Posterior cingulate gyrus (tissue), 11 donors: ENCODE measurements at regions not wholly inside any gene's neighbourhood (a gene's known extent, or its start where the extent isn't known, plus 50 kb on each side); places are given as distances from the start of the nearest gene placed in this dataset.
"Not testable (repeated sequence)": the region's sequence is repeated elsewhere in the genome, so short reads cannot be mapped to it uniquely, and the experiment has no call there.

Experiments used
- DNase-seq, 10 donors: peaks; one replicate each; pipeline versions ENCODE4 v3.0.0 to v3.0.0-alpha.2; 2020 to 2021; ENCODE audit warnings: mixed read lengths in 3 of 10
- intact Hi-C: fragments of 100-400 bp; cut with DNase I; formaldehyde crosslinking; loops from one replicate; pipeline ENCODE4 v1.15.1; 2023

DNA sequence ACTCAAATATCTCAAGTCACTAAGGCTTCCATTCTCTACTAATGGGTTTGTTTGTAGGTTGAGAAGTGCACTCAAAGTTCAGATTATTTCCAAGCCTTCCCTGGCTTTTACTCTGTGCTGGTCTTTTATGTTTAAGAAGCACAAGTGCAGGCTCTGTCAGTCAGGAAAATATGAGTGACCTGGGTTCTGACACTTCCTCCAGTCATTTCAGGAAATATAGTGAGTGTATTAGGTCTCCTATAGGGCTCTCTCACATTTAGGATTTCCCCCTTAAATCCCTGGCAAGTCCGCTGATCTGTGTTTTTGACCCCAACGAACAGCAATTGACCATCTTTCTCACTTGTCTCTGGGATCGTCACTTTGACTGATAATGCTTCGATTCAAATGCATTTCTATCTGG is 210.2 kb downstream of the ARPP21 start:
- no peak for DNase-seq
- intact Hi-C loops = no loop called here

DNA sequence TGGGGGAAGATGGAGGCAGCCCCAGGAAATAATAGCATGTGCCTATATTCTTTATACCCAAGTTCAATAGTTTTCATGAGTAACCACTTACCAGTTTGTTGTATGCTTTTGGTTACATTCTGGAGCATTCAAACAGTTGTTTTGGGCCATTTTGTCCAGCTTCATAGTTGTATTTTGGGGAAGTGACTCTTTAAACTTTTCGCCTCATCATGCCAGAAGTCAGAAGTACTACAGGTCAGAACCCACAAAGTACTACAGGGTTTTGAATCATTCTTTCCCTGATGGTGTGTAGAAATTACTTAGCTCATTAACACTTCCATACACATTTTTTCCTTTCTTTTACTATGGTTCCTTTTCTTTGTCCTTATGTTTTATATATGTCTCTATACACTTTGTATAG is 210.6 kb downstream of the ARPP21 start:
- no peak for DNase-seq
- intact Hi-C loops = no loop called here

DNA sequence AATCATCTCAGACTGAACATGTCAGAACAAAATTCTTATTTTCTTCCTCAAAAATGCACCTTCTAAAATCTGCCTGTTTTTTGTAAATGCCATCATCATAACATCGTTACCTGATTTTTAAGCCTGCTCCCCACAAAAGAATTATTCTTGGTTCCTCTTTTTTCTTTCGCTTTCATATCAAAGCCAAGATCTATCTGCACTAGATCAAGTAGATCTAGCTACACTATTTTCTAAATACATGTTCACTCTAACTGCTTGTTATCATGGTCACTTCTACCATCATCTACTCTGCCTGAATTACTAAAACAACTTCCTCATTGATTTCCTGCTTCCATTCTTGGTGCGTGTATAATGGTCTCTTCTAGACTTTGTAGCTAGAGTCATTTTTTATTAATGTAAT is 217.7 kb downstream of the ARPP21 start:
- intact Hi-C loops = no loop called here
- no peak for DNase-seq

DNA sequence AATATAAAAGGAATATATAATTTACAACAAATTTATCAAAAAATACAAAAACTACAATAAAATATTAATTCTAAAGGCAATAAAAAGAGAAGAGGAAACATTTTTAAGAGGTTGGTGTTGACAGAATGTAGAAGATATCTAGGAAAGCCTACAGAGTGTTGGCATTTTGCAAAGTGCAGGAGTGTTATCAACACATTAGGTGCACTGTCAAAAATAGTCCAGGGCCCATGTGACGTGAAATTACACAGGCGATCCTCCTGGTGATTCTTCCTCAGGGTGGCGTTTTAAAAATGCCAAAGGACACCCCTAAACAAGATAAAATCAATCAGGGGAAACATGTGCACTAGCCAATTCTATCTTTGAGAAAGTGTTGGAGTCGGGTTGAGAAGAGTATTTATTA is 222.7 kb downstream of the ARPP21 start:
- no peak for DNase-seq
- intact Hi-C loops = no loop called here

DNA sequence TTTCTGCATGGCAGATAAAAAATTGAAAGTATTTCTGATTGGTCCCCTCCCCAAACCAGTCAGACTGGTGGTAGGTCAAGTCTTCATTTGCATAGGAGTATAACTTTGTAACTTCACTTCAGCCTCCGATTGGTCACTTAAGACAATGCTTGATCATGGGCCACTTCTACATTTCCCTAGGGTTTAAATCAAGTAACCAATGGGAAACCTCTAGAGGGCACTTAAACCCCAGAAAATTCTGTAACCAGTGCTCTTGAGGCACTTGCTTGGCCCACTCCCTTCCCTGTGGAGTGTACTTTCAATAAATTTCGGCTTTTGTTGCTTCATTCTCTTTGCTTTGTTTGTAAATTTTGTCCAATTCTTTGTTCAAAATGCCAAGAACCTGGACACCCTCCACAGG is 225.5 kb downstream of the ARPP21 start:
- no peak for DNase-seq

DNA sequence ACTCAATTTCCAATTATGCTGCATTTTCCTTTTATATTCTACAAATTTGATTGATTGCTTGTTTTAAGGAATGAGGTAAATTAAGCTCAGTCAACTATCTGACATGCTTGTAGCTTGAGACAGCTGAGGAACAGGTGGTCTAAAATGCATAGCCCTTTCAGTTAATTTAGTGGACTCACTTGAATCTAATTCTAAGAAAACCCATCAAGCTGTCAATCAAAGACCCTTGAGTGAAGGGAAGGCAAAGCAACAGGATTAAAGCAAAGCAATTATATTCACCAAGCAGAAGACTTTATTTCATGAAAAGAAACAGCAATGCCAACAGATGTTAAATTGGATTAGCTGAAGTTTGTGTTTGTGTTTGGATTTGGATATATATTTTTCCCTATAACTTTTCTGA is 228.5 kb downstream of the ARPP21 start:
- intact Hi-C loops = no loop called here
- DNase-seq = no peak

More for the DNA sequence above, 225.5 kb downstream of the ARPP21 start:
- intact Hi-C loops = no loop called here

DNA sequence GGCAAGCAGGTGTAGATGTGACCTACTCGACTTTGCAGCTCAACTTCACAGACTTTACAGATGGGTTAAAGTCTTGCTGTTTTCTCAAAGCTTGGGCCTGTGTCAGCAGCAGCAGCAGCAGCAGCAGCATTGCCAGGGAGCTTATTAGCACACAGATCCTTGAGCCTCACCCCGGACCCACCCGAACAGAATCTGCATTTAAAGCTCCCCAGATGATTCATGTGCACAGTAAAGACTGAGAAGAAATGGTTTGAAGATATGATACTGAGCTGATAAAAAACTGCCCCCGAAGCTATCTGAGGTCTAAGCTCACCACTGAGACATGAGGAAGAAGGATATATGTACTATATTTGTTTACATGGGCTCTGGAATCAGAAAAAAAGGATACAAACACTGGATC is 231.7 kb downstream of the ARPP21 start:
- DNase-seq = no peak
- intact Hi-C loops = no loop called here

DNA sequence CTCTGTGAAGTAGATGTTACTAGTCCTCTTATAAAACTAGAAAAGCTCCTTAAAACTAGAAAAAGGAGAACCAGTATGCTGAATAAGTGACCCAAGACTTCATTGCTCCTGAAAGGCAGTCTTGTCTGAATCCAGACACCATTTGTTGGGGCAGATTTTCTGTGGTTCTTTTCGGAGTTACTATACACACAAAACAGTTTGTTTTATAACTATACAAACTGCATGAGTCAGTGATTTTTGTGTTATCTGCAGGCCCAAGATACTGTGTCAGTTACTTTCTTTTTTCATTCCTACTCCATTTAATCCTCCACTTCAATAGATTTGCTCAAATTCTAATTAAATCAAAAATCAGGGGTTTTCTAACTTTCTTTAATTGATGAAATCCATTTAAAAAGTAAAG is 244.6 kb downstream of the ARPP21 start:
- intact Hi-C loops = no loop called here

DNA sequence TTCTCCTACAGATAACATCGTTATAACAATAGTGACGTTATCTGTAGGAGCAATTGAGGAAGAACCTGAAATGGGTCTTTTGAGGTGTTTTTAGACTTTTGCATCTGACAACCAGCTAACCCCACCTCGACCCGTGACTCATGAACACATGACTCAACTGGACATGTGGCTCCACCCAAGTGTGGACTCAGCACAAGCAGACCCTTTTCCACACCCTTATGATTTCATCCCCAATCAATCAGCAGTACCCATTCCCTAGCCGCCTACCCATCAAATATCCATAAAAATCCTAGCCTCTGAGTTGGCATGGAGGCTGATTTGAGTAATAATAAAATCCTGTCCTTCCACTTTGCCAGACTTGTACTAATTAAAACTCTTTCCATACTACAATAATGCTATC is 255.4 kb downstream of the ARPP21 start:
- DNase-seq = no peak
- intact Hi-C loops = no loop called here

More for the DNA sequence above, 244.6 kb downstream of the ARPP21 start:
- no peak for DNase-seq

DNA sequence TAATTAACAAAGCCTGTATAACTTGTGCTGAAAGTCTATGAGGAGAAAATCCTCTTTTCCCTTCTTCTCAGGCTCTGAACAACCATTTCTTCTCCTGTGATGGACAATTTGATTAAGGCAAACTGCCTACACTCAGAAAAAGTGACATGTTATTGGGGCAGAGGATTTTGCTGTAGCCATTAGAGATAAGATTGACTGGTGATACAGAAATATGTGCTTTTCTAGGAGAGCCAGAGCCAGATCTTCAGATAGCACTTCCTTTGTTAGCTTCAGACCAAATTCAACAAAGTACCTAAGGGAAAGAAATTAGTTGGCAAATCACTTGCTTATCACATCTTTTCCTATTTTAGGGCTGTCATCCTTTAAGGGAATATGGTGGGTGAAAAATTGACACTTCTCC is 259.9 kb downstream of the ARPP21 start:
- intact Hi-C loops = no loop called here

DNA sequence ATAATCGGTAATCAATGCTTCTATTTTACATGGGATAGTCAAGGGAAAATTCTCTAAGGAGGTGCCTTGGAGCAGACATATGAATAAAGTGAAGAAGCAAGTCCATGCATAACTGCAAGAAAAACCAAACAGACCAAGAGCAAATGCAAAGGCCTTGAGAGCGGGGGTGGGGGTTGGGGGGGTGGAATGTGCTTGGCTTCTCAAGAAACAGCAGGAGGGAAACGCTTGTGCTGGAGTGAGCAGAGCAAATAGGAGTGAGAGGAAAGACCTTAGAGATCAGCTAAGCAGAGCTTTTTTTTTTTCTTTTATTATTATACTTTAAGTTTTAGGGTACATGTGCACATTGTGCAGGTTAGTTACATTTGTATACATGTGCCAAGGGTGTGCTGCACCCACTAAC is 260.8 kb downstream of the ARPP21 start:
- DNase-seq = no peak
- intact Hi-C loops = loop anchor here (10.0 kb wide), 1 partner anchor 225 kb away; no protein-coding TSS in a partner anchor

More for the DNA sequence above, 259.9 kb downstream of the ARPP21 start:
- DNase-seq = no peak

DNA sequence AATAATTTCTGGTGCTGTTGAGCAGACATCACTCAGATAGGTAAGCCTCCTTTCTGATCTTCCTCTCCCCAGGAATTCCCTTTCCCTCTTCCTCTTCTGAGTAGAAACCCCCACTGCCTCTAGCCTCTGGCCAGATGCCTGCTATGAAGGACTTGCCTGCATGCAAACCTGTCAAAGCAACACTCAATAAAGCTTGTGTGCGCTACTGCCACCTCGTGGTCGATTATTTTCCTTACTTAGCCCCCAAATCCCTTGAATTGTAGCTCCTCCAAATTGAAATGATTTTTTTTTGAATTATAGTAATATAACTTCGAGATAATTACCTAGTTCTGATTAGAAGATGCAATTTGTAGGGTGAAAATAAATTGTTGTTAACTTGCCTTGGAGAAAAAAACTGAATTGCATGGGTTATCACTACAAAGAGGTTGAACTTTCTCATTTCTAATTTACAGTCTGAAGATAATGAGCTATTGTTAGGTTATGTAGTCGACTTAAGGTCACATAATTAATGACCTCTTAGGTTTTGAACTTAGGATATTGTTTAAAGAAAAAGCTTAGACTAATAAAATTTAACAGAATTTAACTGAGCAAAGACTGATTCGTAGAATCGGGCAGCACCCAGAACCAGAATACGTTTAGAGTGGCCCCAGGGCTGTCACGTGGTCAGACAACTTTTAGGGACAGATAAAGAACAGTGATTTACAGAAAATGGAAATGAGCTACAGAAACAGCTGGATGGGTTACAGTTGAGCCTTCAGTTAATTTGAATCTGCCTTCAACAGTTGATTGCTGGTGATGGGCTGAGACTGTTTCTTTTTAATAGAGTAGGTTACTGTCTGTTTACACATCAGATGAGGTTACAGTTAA is 269.3 kb downstream of the ARPP21 start:
- intact Hi-C loops = loop anchor here (10.0 kb wide), 1 partner anchor 234 kb away; no protein-coding TSS in a partner anchor
- DNase-seq = peak; percentile 39 to 95 (median 79)

DNA sequence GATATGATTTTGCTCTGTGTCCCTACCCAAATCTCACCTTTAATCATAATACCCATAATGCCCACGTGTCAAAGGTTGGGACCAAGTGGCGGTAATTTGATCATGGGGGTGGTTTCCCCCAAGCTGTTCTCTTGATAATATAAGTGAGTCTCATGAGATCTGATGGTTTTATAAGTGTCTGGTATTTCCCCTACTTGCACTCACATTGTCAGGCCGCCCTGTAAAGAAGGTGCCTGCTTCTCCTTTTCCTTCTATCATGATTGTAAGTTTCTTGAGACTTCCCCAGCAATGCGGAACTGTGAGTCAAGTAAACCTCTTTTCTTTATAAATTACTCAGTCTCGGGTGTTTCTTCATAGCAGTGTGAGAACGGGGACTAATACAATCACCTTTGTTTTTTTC is 279.8 kb downstream of the ARPP21 start:
- no peak for DNase-seq

DNA sequence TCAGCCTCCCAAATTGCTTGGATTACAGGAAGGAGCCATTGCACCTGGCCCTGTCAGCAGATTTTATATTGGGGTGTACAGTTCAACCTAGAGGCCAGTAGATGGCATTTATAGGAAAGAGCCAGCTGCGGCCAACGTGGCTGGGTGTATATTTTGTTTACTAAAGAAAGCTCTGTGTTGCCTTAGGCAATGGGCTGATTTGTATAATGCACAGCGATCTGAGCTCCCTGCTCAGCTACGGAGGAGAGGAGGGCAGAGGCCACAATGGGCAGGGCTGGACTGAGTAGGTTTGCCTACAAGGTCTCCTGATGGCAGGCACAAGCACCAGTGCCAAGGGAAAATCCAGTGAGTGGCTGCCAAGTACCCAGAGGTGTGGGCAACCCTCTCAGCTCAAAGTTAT is 282.4 kb downstream of the ARPP21 start:
- no peak for DNase-seq
- intact Hi-C loops = no loop called here

More for the DNA sequence above, 279.8 kb downstream of the ARPP21 start:
- intact Hi-C loops = no loop called here

DNA sequence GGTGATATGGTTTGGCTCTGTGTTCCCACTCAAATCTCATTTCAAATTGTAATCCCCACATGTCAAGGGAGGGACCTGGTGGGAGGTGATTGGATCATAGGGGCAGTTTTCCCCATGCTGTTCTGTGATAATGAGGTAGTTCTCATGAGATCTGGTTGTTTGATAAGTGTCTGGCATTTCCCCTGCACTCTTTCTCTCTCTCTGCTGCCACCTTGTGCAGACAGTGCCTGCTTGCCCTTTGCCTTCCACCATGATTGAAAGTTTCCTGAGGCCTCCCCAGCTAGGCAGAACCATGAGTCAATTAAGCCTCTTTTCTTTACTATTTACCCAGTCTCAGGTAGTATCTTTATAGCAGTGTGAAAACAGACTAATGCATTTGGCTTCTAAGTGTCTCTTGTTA is 284.7 kb downstream of the ARPP21 start:
- intact Hi-C loops = not testable (repeated sequence)
- peak in 4 of 10 donors; percentile 19 to 69 (median 32) for DNase-seq

DNA sequence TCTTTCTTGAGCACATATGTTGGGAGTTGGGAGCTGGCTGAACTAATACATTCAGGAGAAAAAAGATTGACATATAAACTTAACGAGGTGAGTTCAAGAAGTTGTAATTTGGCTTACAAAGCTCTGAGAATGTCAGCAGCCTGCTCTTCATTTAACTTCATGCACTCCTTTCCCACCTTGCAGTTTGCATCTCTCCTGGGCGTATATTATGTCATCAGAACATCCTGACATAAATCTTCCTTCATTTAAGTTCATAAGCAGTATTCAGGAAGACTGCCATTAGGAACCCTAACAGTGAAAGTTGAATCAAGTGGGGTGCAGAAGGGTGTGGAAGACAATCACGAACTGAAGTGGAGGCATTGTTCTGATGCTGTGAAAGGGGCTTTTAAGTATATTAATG is 288.1 kb downstream of the ARPP21 start:
- DNase-seq = no peak
- intact Hi-C loops = no loop called here

DNA sequence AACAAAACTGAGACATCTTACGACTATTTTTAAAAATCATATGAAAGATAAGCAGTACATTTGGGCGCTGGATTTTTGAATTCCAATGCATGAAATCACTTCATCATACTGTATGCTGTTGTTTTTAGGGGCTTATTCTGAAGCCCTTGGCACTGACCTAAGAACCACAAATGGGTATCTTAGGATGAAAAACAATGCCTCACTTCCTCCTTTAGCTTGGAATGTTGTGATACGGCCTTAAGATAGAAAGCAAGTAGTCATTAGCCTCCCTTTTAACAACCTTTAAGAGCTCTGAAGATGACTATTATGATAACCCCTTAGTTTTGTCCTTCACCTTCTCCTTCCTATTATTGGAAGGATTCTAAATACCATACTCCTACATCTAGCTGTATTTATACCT is 289.8 kb downstream of the ARPP21 start:
- intact Hi-C loops = no loop called here
- DNase-seq = no peak

DNA sequence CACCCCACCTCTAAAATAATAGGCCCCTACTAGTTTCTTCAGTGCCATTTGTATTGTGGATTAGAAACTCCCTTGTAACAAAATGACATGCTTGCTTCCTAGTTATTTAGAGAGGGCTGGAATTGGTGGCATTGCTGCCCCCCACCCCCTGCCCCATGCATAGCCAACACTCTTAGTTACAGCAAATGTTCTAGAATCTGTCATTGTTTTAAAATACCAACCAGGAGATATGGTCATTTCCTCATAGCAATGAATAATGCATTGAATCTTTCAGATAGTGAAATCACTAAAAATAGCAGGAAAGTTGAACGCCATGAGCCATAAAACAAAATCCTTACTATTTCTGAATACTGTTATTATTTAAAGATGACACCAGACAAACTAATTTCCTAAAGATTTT is 292.5 kb downstream of the ARPP21 start:
- no peak for DNase-seq
- intact Hi-C loops = no loop called here

DNA sequence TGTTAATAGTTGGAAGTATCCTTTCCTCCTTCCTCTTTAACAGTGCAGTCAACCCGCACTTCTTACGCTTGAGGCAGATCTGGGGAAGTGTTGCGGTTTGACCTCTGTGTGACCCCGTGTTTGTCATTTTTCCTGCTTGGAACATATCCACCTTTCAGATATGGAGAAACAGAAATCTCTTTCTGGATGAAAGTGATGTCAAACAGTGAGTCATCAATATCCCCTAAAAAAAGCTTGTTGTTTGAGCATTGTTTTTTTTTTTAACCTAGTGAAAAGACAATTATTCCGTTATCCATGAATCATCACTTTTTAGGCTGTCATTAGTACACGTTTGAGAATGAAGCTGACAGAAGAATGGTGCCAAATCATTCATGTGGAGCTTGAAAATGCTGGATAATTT is 293.7 kb downstream of the ARPP21 start:
- intact Hi-C loops = no loop called here
- peak in 5 of 10 donors; percentile 8 to 74 (median 31) for DNase-seq

DNA sequence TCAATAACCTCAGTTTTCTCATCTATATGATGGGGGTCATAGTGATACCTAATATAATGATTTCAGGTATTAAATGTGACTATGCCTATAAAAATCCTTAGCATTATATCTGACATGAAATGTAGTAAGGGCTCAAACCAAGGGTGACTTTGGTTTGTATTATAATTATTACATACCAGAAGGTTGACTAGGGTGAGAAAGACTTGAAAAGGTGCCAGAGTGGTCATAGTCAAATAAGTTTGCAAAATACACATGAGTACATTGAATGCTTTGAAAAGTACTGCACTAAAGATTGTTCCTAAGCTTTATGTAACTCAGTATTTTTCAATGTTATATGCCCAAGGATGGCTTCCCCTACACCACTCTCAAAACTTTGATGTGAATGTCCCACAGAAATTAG is 297.2 kb downstream of the ARPP21 start:
- intact Hi-C loops = no loop called here
- DNase-seq = no peak

DNA sequence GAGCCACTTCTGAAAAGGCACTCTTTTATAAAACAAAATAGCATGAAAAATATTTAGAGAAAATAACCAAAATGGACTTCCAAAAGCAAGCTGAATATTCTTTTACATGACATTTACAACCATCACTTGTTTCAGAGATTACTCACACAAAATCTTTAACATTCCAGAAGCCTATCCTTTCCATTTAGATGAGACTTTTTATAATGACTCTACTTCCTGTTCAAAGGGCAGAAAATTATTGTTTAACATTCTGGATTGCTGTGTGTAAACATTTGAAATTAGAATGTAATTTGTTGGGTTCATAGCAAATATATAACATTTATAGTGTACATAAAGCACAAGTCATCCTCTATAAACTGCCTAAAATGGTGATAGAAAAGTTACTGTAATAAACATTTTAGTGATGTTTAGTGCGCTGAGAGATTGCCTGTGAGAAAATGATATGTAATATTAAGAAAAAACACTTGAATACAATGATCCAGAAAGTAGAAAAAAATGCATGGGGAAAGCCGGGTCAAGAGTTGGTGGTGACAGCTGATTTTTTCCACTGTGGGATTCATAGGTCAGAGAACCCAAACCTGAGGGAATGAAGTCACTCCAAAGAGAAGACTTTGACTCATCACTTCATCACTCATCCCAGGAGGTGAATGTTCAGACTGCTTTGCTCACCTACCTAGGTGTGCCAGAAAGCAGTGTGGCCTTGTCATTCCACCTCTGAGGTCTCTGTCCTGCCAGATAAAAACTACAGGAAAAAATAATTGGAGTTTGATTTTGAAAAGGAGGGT is 305.8 kb downstream of the ARPP21 start:
- no peak for DNase-seq
- intact Hi-C loops = no loop called here
